CD14-positive monocyte (primary cell): ENCODE measurements at regions not wholly inside any gene's neighbourhood (a gene's known extent, or its start where the extent isn't known, plus 50 kb on each side); places are given as distances from the start of the nearest gene placed in this dataset.

Experiments
- DNase-seq, 3 donors: peaks; one replicate each; pipeline ENCODE4 v3.0.0-alpha.2; 2011 to 2022
- H2AFZ ChIP-seq: 2 replicates; pipeline ENCODE4 v1.6.0; 2012; ENCODE audit warnings: mild to moderate bottlenecking, low read depth, low read length, inconsistent platforms; ENCODE audit not compliant: insufficient read depth, poor library complexity, severe bottlenecking
- H3K27ac ChIP-seq, 2 donors: 1 replicate in 1 of 2; 2 replicates in 1 of 2; pipeline ENCODE4 v1.5.1; 2012 to 2013; ENCODE audit warnings: low read length in 2 of 2, control low read depth in 1 of 2, inconsistent platforms in 1 of 2, low read depth in 1 of 2, mild to moderate bottlenecking in 1 of 2
- H3K27me3 ChIP-seq, 2 donors: one replicate each; pipeline versions ENCODE4 v1.6.0 to v1.6.1; 2011 to 2013; ENCODE audit warnings: low read length in 2 of 2; ENCODE audit not compliant: control insufficient read depth in 2 of 2, insufficient read depth in 2 of 2
- H3K36me3 ChIP-seq, 2 donors: replicated peaks in 1 of 2; 1 replicate in 1 of 2; 2 replicates in 1 of 2; pipeline versions ENCODE4 v1.5.1 to v1.6.1; 2012 to 2013; ENCODE audit warnings: low read length in 2 of 2, control low read depth in 1 of 2, inconsistent platforms in 1 of 2, mild to moderate bottlenecking in 1 of 2; ENCODE audit not compliant: insufficient read depth in 2 of 2, control insufficient read depth in 1 of 2
- H3K4me1 ChIP-seq, 2 donors: 1 replicate in 1 of 2; 2 replicates in 1 of 2; pipeline versions ENCODE4 v1.5.1 to v1.6.1; 2012 to 2013; ENCODE audit warnings: low read length in 2 of 2, control low read depth in 1 of 2, inconsistent platforms in 1 of 2, mild to moderate bottlenecking in 1 of 2, moderate library complexity in 1 of 2; ENCODE audit not compliant: insufficient read depth in 2 of 2, control insufficient read depth in 1 of 2
- H3K4me2 ChIP-seq: replicated peaks from 2 replicates; pipeline ENCODE3; 2012; ENCODE audit warnings: low read length, moderate library complexity, mild to moderate bottlenecking; ENCODE audit not compliant: poor library complexity, severe bottlenecking; ENCODE audit errors: extremely low read depth
- H3K4me3 ChIP-seq, 3 experiments: fragments of 200-600 bp in 1 of 3; sonication (generic) in 1 of 3; replicated peaks in 1 of 3; 1 replicate in 2 of 3; 2 replicates in 1 of 3; pipeline ENCODE4 v1.5.1; 2011 to 2013; ENCODE audit warnings: low read length in 3 of 3, mild to moderate bottlenecking in 3 of 3, control low read depth in 2 of 3, low read depth in 2 of 3, inconsistent platforms in 1 of 3, moderate library complexity in 1 of 3
- H3K79me2 ChIP-seq: 2 replicates; pipeline ENCODE4 v1.6.0; 2012; ENCODE audit warnings: mild to moderate bottlenecking, control low read depth, inconsistent platforms, low read length, moderate library complexity; ENCODE audit not compliant: insufficient read depth
- H3K9ac ChIP-seq: 2 replicates; pipeline ENCODE4 v1.6.0; 2017; ENCODE audit warnings: low read length, mild to moderate bottlenecking; ENCODE audit not compliant: insufficient read depth, poor library complexity, severe bottlenecking
- H3K9me3 ChIP-seq, 2 donors: replicated peaks in 1 of 2; 1 replicate in 1 of 2; 2 replicates in 1 of 2; pipeline versions ENCODE4 v1.5.1 to v1.6.1; 2012 to 2013; ENCODE audit warnings: low read length in 2 of 2, control low read depth in 1 of 2; ENCODE audit not compliant: control insufficient read depth in 1 of 2, insufficient read depth in 1 of 2
- H4K20me1 ChIP-seq: 2 replicates; pipeline ENCODE4 v1.6.0; 2012; ENCODE audit warnings: mild to moderate bottlenecking, low read length, control low read depth, moderate library complexity; ENCODE audit not compliant: insufficient read depth
- H3K27ac Mint-ChIP-seq, 7 donors: one replicate each; pipeline ENCODE4 v1.8.0; 2020; ENCODE audit warnings: mild to moderate bottlenecking in 7 of 7, mixed read lengths in 7 of 7, moderate library complexity in 6 of 7, inconsistent platforms in 2 of 7
- H3K27me3 Mint-ChIP-seq, 3 donors: one replicate each; pipeline ENCODE4 v1.8.0; 2021 to 2022; ENCODE audit warnings: low read depth in 3 of 3, mild to moderate bottlenecking in 3 of 3, mixed read lengths in 3 of 3, moderate library complexity in 3 of 3, inconsistent platforms in 1 of 3
- H3K36me3 Mint-ChIP-seq, 2 donors: one replicate each; pipeline ENCODE4 v1.8.0; 2020; ENCODE audit warnings: mixed read lengths in 2 of 2, inconsistent platforms in 1 of 2, mild to moderate bottlenecking in 1 of 2
- H3K4me1 Mint-ChIP-seq: one replicate; pipeline ENCODE4 v1.8.0; 2020; ENCODE audit warnings: mild to moderate bottlenecking, mixed read lengths
- H3K4me3 Mint-ChIP-seq, 2 donors: one replicate each; pipeline ENCODE4 v1.8.0; 2020; ENCODE audit warnings: mild to moderate bottlenecking in 2 of 2, mixed read lengths in 2 of 2, moderate library complexity in 1 of 2
- H3K9me3 Mint-ChIP-seq, 7 donors: one replicate each; pipeline ENCODE4 v1.8.0; 2020 to 2022; ENCODE audit warnings: mixed read lengths in 7 of 7, mild to moderate bottlenecking in 6 of 7, moderate library complexity in 6 of 7, inconsistent platforms in 2 of 7
- WGBS: methylation state at CpG from one replicate; pipeline ENCODE4 v1.1.5; 2013; ENCODE audit warnings: missing lambda C conversion rate; ENCODE audit not compliant: insufficient coverage; 5-methylcytosine and 5-hydroxymethylcytosine counted together
- intact Hi-C, 2 donors: fragments of 100-400 bp; cut with micrococcal nuclease; formaldehyde crosslinking; loops; one replicate each; pipeline versions ENCODE4 v1.15.0 to v1.15.1; 2023
- TF ChIP-seq, protein P1 (sequence below): fragments of 200-600 bp; IDR thresholded peaks from one replicate; pipeline ENCODE4 v1.8.0; 2022; ENCODE audit warnings: antibody characterized with exemption, mild to moderate bottlenecking

DNA sequence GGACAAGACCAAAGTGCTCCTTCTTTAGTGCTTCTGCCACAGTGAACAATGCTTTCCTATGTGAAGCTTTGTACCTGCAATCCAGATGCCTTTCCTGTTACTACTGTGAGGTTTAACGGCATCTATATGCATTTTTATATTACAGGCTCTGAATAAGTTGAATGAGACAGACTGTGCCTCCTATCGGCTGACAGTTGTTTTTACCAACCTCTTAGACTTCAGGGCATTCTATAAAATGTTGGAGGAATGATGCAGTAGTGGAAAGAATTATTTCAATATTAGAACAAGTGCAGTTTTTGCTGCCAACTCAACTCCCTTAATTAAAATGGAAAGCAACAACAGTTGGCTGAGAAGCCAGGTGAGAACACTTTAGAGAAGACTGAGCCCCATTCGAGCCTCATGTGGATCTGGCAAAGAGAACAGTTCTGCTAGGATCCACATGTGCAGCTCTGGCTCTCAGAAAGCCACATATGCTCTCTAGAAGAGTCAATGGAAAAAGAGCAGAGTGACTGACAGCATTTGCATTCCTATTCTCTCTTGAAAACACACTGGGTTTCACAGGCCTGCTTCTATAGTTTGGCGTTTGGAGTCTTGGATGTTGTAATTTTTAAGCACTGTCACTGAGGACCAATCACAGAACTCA is 147.5 kb downstream of the LURAP1L start:
- DNase-seq, result no peak
- Histone ChIP-seq H3K9me3 (peaks cover 0 to 4% of the 10 kb centered on the region in 2 donors), H3K27ac (no peak overlapping the region), H3K4me3 (no peak overlapping the region), H3K4me1 (no peaks in the 10 kb centered on the region), H2AFZ (no peak overlapping the region), H3K36me3 (no peaks in the 10 kb centered on the region), H3K9ac (no peak overlapping the region), H3K27me3 (no peaks in the 10 kb centered on the region), H4K20me1 (no peaks in the 10 kb centered on the region), H3K4me2 (no peak overlapping the region), H3K79me2 (no peaks in the 10 kb centered on the region)
- H3K36me3 Mint-ChIP-seq, result no peaks in the 10 kb centered on the region
- intact Hi-C loops, result no loop called here
- H3K27me3 Mint-ChIP-seq, result peaks cover 0 to 1% (median 0%) of the 10 kb centered on the region in 3 donors
- 83% methylated on average over 1 of the region's 4 CpGs for WGBS
- no peak overlapping the region for H3K4me3 Mint-ChIP-seq
- H3K27ac Mint-ChIP-seq, result no peak overlapping the region
- TF ChIP-seq, protein P1, sequence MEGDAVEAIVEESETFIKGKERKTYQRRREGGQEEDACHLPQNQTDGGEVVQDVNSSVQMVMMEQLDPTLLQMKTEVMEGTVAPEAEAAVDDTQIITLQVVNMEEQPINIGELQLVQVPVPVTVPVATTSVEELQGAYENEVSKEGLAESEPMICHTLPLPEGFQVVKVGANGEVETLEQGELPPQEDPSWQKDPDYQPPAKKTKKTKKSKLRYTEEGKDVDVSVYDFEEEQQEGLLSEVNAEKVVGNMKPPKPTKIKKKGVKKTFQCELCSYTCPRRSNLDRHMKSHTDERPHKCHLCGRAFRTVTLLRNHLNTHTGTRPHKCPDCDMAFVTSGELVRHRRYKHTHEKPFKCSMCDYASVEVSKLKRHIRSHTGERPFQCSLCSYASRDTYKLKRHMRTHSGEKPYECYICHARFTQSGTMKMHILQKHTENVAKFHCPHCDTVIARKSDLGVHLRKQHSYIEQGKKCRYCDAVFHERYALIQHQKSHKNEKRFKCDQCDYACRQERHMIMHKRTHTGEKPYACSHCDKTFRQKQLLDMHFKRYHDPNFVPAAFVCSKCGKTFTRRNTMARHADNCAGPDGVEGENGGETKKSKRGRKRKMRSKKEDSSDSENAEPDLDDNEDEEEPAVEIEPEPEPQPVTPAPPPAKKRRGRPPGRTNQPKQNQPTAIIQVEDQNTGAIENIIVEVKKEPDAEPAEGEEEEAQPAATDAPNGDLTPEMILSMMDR, result no peak
- H3K4me1 Mint-ChIP-seq, result no peaks in the 10 kb centered on the region
- peaks cover 0 to 6% (median 2%) of the 10 kb centered on the region in 7 donors for H3K9me3 Mint-ChIP-seq

GRCh38 chr9:12923468-12924009 is 148.7 kb downstream of the LURAP1L start:
- no peaks in the 10 kb centered on the region for H3K36me3 ChIP-seq
- Mint-ChIP-seq H3K36me3 (no peaks in the 10 kb centered on the region), H3K27me3 (peaks cover 0 to 1% (median 0%) of the 10 kb centered on the region in 3 donors), H3K4me1 (no peaks in the 10 kb centered on the region), H3K9me3 (peaks cover 0 to 7% (median 3%) of the 10 kb centered on the region in 7 donors), H3K4me3 (no peak overlapping the region), H3K27ac (no peak overlapping the region)
- H4K20me1 ChIP-seq, result no peaks in the 10 kb centered on the region
- no peaks in the 10 kb centered on the region for H3K79me2 ChIP-seq
- TF ChIP-seq, protein P1, result no peak
- H3K27me3 ChIP-seq, result no peaks in the 10 kb centered on the region
- no peak overlapping the region for H3K4me3 ChIP-seq
- H3K9ac ChIP-seq, result no peak overlapping the region
- no peak for DNase-seq
- WGBS, result 80% methylated on average over 1 of the region's 1 CpG
- H3K4me2 ChIP-seq, result no peak overlapping the region
- H2AFZ ChIP-seq, result no peak overlapping the region
- no peak overlapping the region for H3K27ac ChIP-seq
- H3K9me3 ChIP-seq, result peaks cover 0 to 4% of the 10 kb centered on the region in 2 donors
- no peaks in the 10 kb centered on the region for H3K4me1 ChIP-seq
- intact Hi-C loops, result no loop called here
